Esophagus (tissue), 2 donors: ENCODE measurements at regions not wholly inside any gene's neighbourhood (a gene's known extent, or its start where the extent isn't known, plus 50 kb on each side); places are given as distances from the start of the nearest gene placed in this dataset.

Experiments
- H3K27ac ChIP-seq, 2 donors: one replicate each; pipeline ENCODE4 v1.5.1; 2013; ENCODE audit warnings: low read depth in 2 of 2, mild to moderate bottlenecking in 2 of 2, inconsistent platforms in 1 of 2, low read length in 1 of 2, moderate library complexity in 1 of 2
- H3K27me3 ChIP-seq, 2 donors: one replicate each; pipeline ENCODE4 v1.6.1; 2013; ENCODE audit warnings: low read length in 2 of 2, control low read depth in 1 of 2, mild to moderate bottlenecking in 1 of 2; ENCODE audit not compliant: insufficient read depth in 2 of 2, control insufficient read depth in 1 of 2
- H3K36me3 ChIP-seq, 2 donors: one replicate each; pipeline ENCODE4 v1.6.1; 2013; ENCODE audit warnings: low read length in 1 of 2; ENCODE audit not compliant: control insufficient read depth in 2 of 2, insufficient read depth in 2 of 2
- H3K4me1 ChIP-seq, 2 donors: one replicate each; pipeline ENCODE4 v1.6.1; 2013; ENCODE audit warnings: low read length in 1 of 2; ENCODE audit not compliant: control insufficient read depth in 2 of 2, insufficient read depth in 2 of 2
- H3K4me3 ChIP-seq, 2 donors: one replicate each; pipeline ENCODE4 v1.5.1; 2013; ENCODE audit warnings: low read length in 2 of 2, mild to moderate bottlenecking in 2 of 2, low read depth in 1 of 2, moderate library complexity in 1 of 2
- H3K9me3 ChIP-seq, 2 donors: one replicate each; pipeline ENCODE4 v1.6.1; 2013; ENCODE audit warnings: mild to moderate bottlenecking in 2 of 2, low read depth in 1 of 2, low read length in 1 of 2, moderate library complexity in 1 of 2; ENCODE audit not compliant: control insufficient read depth in 2 of 2, insufficient read depth in 1 of 2
- WGBS, 2 donors: extraction: QIAGEN DNeasy Blood & Tissue Kit; methylation state at CpG; one replicate each; pipeline ENCODE4 v1.1.7; 2013; 5-methylcytosine and 5-hydroxymethylcytosine counted together
- donor health status: healthy with polysubstance abuse.
- donor health status: Bipolar disorder and iron deficiency.

DNA sequence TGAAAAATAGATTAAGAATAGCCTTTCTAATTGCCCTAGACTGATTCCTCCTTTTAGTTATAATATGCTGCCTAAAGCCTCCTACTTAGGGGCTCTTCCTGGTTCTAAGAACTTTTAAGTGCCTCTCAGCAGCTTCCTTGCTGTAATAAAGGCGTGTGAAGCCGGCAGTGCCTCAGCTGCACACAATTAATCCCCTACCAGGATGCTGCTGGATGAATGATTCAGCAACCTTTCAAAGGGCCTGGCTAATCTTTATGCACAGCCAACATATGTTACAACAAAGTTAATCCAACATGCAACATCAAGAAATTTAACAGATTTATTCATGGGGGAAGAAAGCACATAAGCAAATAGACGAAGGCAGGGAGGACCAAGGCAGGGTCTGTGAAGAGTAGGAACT lies 145.2 kb downstream of the PMP22 start:
- Histone ChIP-seq H3K4me3 (no peak overlapping the region), H3K36me3 (no peaks in the 10 kb centered on the region), H3K27me3 (peaks cover 0 to 11% of the 10 kb centered on the region in 2 donors), H3K4me1 (no peaks in the 10 kb centered on the region), H3K27ac (no peak overlapping the region), H3K9me3 (peaks cover 4 to 7% of the 10 kb centered on the region in 2 donors)
- 25 to 49% methylated on average over 3 of the region's 3 CpGs for WGBS, 2 donors

DNA sequence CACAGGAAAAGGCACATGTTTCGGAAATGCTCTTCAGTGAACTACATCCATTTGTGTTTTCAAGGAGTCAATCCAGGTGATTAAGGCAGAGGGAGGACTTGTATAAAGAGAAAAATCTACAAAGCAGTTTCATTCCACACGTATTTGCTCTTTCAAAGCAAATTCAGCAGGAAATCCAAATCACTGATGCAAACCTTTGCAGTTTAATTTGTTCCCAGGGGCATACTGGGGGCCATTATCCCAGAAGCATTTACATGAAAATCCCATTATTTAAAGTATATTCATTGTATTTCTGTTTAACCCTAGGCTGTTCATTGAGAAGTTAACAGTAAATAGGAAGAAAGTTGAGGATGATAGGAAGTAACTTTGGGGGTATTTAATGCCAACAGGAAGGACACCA lies 147.9 kb downstream of the PMP22 start:
- Histone ChIP-seq H3K27ac (no peak overlapping the region), H3K4me3 (no peak overlapping the region), H3K4me1 (no peaks in the 10 kb centered on the region), H3K27me3 (peaks cover 0 to 11% of the 10 kb centered on the region in 2 donors), H3K36me3 (no peaks in the 10 kb centered on the region), H3K9me3 (peaks cover 4 to 7% of the 10 kb centered on the region in 2 donors)
- 53 to 55% methylated on average over 2 of the region's 2 CpGs for WGBS, 2 donors

DNA sequence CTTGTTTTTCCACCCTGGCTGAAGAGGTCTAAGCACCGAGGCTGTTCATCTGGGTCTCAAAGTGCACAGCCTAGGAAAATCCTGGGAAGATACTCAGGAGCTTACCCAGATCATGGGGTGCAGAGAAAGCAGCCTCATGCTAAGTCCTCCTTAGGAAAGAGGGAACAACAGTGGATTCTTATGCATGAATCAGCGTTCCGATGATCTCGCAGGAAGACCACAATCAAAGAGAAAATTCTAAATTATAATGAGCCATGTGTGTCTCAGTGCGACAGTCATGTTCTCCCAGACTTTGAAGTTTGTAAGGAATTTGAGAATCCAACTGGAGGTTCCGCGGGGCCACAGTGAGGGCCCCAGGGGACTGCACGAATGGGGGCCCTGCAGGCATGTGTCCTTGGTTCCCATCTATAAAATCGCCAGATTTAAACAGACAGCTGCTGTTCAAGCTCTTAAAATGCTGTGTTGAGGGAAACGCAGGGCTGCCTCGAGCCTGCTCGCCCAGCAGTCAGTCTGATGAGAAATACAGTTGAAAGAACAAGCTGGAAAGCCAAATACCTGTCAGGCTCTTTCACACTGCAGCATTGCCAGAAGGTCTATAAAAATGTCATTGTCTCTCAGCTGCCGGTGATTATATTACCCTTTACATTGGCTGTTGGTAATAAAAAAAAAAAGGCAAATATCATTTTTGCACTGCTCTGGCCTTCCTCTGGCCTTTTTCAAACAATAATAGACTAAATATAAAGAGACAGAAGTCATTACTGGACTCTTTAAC lies 152.1 kb downstream of the PMP22 start:
- H3K4me3 ChIP-seq: no peak overlapping the region
- H3K4me1 ChIP-seq: no peaks in the 10 kb centered on the region
- peaks cover 0 to 6% of the 10 kb centered on the region in 2 donors for H3K27me3 ChIP-seq
- H3K36me3 ChIP-seq: no peaks in the 10 kb centered on the region
- 39 to 53% methylated on average over 13 of the region's 13 CpGs for WGBS, 2 donors
- H3K9me3 ChIP-seq: peaks cover 4 to 7% of the 10 kb centered on the region in 2 donors
- H3K27ac ChIP-seq: no peak overlapping the region

DNA sequence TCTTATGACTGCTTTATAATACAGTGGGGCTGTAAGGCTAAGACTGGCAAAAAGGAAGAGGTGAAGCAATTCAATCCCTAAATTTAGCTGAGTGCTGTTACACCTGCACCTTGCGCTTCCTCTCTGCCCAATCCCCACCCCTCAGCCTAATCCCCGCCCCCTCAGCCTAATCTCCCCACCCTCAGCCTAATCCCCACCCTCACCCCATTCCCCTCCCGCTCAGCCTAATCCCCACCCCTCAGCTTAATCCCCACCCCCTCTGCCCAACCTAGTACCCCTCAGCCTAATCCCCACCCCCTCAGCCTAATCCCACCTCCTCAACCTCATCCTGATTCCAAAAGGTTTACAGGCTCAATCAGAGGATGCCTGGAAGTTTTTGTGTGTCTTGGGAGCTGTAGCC lies 155.5 kb downstream of the PMP22 start:
- WGBS, 2 donors: 64 to 70% methylated on average over 3 of the region's 3 CpGs
- no peak overlapping the region for H3K4me3 ChIP-seq
- H3K4me1 ChIP-seq: no peaks in the 10 kb centered on the region
- H3K27me3 ChIP-seq: no peaks in the 10 kb centered on the region
- H3K9me3 ChIP-seq: no peaks in the 10 kb centered on the region
- H3K27ac ChIP-seq: no peak overlapping the region
- H3K36me3 ChIP-seq: no peaks in the 10 kb centered on the region

DNA sequence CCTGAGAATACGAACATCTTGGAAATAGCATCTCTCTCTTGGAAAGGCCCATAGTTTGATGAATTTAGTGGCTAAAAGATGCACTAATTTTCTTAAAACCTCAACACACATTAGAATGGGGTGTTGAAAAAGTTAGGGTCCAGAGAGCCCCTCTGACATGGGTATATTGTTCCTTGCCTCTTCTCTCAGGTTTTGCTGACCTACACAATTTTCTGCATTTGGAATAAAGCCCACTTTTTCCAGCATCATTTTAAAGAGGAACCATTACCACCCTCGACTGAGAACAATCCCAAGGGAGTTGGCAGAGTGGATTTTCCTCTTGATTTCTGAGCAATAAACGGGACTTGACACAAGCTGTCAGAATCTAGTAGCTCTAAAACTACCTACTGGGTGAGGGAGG lies 156.1 kb downstream of the PMP22 start:
- Histone ChIP-seq H3K27ac (no peak overlapping the region), H3K9me3 (no peaks in the 10 kb centered on the region)
- 70 to 74% methylated on average over 3 of the region's 3 CpGs for WGBS, 2 donors

DNA sequence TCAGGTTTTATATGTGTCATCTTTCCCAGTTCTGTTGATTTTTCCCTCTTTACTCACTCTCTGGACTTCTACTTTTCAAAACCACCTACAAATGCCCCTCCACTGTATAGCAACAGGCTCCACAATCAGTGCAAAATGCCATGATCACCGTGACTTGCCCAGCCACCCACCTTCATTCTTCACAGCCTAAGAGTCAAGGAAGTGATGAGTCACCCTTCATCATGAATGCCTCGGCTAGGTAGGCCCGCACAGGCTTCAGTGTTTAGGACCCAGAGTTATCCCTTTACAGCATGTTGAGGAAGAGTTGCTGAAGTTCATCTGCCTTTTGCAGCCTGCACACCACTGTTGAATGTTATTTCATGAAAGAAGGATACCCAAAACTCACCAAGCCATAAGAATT lies 158.6 kb downstream of the PMP22 start:
- Histone ChIP-seq H3K27me3 (no peaks in the 10 kb centered on the region), H3K4me1 (no peaks in the 10 kb centered on the region), H3K9me3 (no peaks in the 10 kb centered on the region), H3K27ac (no peak overlapping the region), H3K36me3 (no peaks in the 10 kb centered on the region), H3K4me3 (no peak overlapping the region)
- 42 to 43% methylated on average over 3 of the region's 3 CpGs for WGBS, 2 donors

More for the DNA sequence above, 156.1 kb downstream of the PMP22 start:
- H3K27me3 ChIP-seq: no peaks in the 10 kb centered on the region
- H3K4me1 ChIP-seq: no peaks in the 10 kb centered on the region
- no peaks in the 10 kb centered on the region for H3K36me3 ChIP-seq
- H3K4me3 ChIP-seq: no peak overlapping the region

DNA sequence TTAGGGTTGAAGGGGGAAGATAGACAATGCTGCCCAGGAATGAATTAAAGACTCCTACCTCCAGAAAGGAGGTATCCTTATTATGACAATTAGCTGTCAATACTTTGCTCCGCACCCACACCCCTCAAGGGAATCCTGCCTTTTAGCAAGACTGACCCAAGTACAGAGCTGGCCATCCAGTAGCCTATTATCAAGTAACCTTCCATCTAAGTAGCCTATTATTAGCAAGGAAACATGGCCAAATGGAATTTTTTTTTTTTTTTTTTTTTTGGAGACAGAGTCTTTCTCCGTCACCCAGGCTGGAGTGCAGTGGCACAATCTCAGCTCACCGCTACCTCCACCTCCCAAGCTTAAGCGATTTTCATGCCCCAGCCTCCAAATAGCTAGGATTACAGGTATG lies 161.3 kb downstream of the PMP22 start:
- no peaks in the 10 kb centered on the region for H3K36me3 ChIP-seq
- H3K27me3 ChIP-seq: no peaks in the 10 kb centered on the region
- no peak overlapping the region for H3K4me3 ChIP-seq
- WGBS, 2 donors: 95 to 97% methylated on average over 4 of the region's 4 CpGs
- H3K4me1 ChIP-seq: no peaks in the 10 kb centered on the region
- no peak overlapping the region for H3K27ac ChIP-seq
- H3K9me3 ChIP-seq: no peaks in the 10 kb centered on the region

DNA sequence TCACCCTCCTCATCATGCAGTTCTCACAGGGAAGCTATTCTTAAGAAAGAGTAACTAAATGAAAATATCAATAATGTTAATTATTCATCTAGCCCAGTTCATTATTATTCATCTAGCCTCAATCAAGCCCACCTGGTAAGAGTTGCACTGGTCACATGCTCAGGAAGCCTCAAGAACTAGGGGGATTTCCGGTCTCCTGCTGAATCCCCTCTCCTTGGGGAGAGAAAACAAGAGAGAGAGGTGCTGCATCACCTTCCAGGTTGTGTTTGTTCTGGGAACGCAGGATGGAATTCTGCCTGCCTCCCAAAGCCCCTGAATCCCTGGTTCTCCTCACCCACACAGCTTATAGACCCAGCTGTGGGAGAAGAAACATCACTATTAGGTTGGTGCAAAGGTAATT lies 164.0 kb downstream of the PMP22 start:
- no peaks in the 10 kb centered on the region for H3K27me3 ChIP-seq
- H3K9me3 ChIP-seq: no peaks in the 10 kb centered on the region
- H3K4me3 ChIP-seq: no peak overlapping the region
- no peaks in the 10 kb centered on the region for H3K4me1 ChIP-seq
- no peaks in the 10 kb centered on the region for H3K36me3 ChIP-seq
- no peak overlapping the region for H3K27ac ChIP-seq
- 73 to 79% methylated on average over 2 of the region's 2 CpGs for WGBS, 2 donors

DNA sequence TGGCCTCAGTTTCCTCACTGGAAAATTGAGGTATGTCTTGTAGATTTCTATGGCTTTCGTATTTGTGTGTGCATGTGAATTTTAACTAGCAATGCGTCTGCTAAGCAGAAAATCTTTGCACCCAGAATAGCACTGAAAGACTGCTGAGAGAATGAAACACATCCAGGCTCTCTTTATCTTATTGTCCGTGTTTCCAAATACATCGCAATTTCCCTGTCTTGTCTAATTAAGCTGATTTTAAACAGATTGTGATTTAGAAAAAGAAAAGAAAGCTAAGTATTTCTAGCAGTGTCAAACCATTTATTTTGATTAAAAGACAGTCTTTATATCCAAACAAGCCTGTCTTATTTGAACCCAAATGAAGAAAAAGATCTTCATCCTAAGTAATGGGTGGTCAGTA lies 168.6 kb downstream of the PMP22 start:
- Histone ChIP-seq H3K4me1 (no peaks in the 10 kb centered on the region), H3K36me3 (no peaks in the 10 kb centered on the region), H3K27ac (no peak overlapping the region), H3K27me3 (no peaks in the 10 kb centered on the region), H3K4me3 (no peak overlapping the region), H3K9me3 (no peaks in the 10 kb centered on the region)
- WGBS, 2 donors: 79 to 81% methylated on average over 4 of the region's 4 CpGs

DNA sequence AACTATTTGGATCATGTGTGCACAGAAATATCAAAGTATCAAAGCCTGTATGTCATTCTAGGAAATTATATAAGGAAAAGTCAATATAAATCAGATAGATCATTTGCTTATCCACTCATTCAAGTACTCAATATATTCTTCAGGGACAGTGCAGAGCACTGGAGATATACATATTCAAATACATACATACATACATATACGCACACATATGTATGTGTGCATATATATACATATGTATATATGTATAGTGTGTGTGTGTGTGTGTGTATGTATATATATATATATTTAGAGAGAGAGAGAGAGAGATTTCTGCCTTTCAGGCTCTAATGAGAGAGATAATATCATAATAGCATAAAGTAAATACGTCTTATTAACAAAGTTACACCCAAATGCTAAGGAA lies 169.2 kb downstream of the PMP22 start:
- no peaks in the 10 kb centered on the region for H3K4me1 ChIP-seq
- H3K4me3 ChIP-seq: no peak overlapping the region
- 84 to 95% methylated on average over 2 of the region's 2 CpGs for WGBS, 2 donors
- no peaks in the 10 kb centered on the region for H3K9me3 ChIP-seq
- no peak overlapping the region for H3K27ac ChIP-seq
- H3K27me3 ChIP-seq: no peaks in the 10 kb centered on the region
- H3K36me3 ChIP-seq: no peaks in the 10 kb centered on the region
